H7 (cell line): ENCODE measurements at regions not wholly inside any gene's neighbourhood (a gene's known extent, or its start where the extent isn't known, plus 50 kb on each side); places are given as distances from the start of the nearest gene placed in this dataset.
A peak's percentile ranks its signal among the peaks of the same experiment; 100 is the strongest.
"Not testable (repeated sequence)": the region's sequence is repeated elsewhere in the genome, so short reads cannot be mapped to it uniquely, and the experiment has no call there.

Source experiments
- DNase-seq: peaks from one replicate; pipeline ENCODE4 v3.0.0; 2012
- H3K27me3 ChIP-seq: 2 replicates; pipeline ENCODE4 v1.6.0; 2011; ENCODE audit warnings: mild to moderate bottlenecking, low read length; ENCODE audit not compliant: control insufficient read depth, insufficient read depth
- H3K36me3 ChIP-seq: replicated peaks from 2 replicates; pipeline ENCODE4 v1.5.1; 2011; ENCODE audit warnings: low read length; ENCODE audit not compliant: control insufficient read depth, insufficient read depth
- H3K4me3 ChIP-seq: 2 replicates; pipeline ENCODE4 v1.5.1; 2011; ENCODE audit warnings: low read depth, mild to moderate bottlenecking, control low read depth, low read length, moderate library complexity; ENCODE audit not compliant: insufficient read depth

DNA sequence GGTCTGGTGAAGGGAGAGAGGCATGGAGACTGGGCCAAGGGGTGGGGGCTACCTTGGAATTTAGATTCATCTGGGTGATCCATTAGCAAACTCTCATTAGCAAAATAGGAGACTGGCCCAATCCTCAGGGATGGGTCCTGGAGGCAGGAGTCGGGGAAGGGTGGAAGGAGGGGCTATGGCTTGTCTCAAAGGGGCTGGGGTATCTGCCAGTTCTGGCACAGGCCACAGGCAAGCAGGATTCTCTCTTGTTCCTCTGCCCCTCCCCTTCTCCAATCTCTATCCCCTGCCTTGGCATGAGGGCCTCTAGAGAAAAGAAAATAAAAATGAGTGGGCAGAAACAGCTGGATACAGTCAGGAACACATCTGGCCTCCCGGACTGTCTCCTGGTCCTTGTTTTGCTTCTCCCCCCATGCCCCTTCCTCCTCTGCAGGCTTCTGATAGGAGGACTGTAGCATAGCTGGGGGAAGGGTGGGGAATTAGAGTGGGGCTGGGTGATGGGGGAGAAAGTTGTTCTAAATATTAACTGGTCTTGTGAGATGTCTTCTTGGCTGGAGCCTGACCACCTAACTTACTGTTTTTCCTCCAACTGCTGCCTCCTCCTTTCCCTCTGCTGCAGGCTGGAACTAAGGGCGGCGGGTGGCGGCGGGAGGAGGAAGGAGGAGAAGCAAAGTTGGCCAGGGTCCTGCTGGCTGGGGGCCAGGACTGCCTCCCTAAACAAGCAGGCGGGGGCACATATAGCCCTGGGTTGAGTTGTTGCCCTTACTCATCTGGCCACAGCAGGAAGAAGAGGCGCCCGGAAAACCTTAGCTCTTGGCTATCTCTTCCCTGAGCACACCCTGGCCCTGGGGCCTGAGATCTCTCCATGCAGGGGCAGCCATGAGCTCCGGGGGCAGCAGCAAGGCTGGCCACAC, 53.3 kb upstream of the LAS1L start:
- Histone ChIP-seq H3K4me3 (no peak overlapping the region), H3K36me3 (no peaks in the 10 kb centered on the region), H3K27me3 (no peaks in the 10 kb centered on the region)
- peak; percentile 24 for DNase-seq

GRCh38 chrX:65586491-65586890, 51.9 kb upstream of the LAS1L start:
- no peaks in the 10 kb centered on the region for H3K36me3 ChIP-seq
- no peak for DNase-seq
- no peak overlapping the region for H3K4me3 ChIP-seq
- no peaks in the 10 kb centered on the region for H3K27me3 ChIP-seq

GRCh38 chrX:65585226-65585625, 50.6 kb upstream of the LAS1L start:
- DNase-seq, H3K4me3 ChIP-seq, H3K27me3 ChIP-seq, H3K36me3 ChIP-seq: not testable (repeated sequence)
